ENCODE measurements at regions not wholly inside any gene's neighbourhood (a gene's known extent, or its start where the extent isn't known, plus 50 kb on each side); places are given as distances from the start of the nearest gene placed in this dataset.

GRCh38 chr5:53200306-53200705 lies 90.7 kb upstream of the MOCS2 start:
- TF ChIP-seq, protein P1, sequence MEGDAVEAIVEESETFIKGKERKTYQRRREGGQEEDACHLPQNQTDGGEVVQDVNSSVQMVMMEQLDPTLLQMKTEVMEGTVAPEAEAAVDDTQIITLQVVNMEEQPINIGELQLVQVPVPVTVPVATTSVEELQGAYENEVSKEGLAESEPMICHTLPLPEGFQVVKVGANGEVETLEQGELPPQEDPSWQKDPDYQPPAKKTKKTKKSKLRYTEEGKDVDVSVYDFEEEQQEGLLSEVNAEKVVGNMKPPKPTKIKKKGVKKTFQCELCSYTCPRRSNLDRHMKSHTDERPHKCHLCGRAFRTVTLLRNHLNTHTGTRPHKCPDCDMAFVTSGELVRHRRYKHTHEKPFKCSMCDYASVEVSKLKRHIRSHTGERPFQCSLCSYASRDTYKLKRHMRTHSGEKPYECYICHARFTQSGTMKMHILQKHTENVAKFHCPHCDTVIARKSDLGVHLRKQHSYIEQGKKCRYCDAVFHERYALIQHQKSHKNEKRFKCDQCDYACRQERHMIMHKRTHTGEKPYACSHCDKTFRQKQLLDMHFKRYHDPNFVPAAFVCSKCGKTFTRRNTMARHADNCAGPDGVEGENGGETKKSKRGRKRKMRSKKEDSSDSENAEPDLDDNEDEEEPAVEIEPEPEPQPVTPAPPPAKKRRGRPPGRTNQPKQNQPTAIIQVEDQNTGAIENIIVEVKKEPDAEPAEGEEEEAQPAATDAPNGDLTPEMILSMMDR (conservative IDR thresholded peaks at IDR 0.05; ENCODE audit: low read length), result no peak
- TF ChIP-seq EZH2phosphoT487 (IDR thresholded peaks at IDR 0.05; ENCODE audit: borderline replicate concordance, low read depth, low read length), result no peak

Measured in OCI-LY7 (cell line).